ENCODE measurements at regions not wholly inside any gene's neighbourhood (a gene's known extent, or its start where the extent isn't known, plus 50 kb on each side); places are given as distances from the start of the nearest gene placed in this dataset.
"Not testable (repeated sequence)": the region's sequence is repeated elsewhere in the genome, so short reads cannot be mapped to it uniquely, and the experiment has no call there.

DNA sequence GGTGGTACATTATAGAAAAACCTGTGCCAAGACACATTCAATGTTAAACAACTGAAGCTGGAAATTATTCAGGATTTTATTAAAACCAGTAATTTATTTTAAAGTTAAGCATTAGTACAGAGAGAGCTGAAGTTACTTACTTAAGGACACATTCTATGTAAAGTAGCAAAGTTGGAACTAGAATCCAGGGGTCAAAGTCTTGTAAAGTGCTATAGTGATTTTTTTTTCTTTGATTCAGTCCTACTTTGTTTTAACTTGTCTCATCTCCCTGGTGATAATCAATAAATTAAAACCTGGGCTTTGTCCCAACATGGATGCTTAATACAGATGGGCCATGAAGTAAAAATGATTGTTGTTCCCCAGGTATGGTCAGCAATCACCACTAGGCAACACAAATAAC, 1271.8 kb upstream of the CHAC2 start:
- no peak for ATAC-seq (ENCODE audit: low FRiP score in 2 of 2)
- H3K4me3 ChIP-seq, result no peak overlapping the region
- H3K36me3 ChIP-seq, result no peaks in the 10 kb centered on the region
- no peaks in the 10 kb centered on the region for H3K9me3 ChIP-seq
- DNase-seq, result no peak
- H3K27ac ChIP-seq, result no peak overlapping the region
- no peaks in the 10 kb centered on the region for H3K27me3 ChIP-seq
- TF ChIP-seq POLR2A (IDR thresholded peaks at IDR 0.05) (no peak), EP300 (IDR thresholded peaks at IDR 0.05) (no peak), POLR2AphosphoS5 (IDR thresholded peaks at IDR 0.05) (no peak)
- TF ChIP-seq, protein P1, sequence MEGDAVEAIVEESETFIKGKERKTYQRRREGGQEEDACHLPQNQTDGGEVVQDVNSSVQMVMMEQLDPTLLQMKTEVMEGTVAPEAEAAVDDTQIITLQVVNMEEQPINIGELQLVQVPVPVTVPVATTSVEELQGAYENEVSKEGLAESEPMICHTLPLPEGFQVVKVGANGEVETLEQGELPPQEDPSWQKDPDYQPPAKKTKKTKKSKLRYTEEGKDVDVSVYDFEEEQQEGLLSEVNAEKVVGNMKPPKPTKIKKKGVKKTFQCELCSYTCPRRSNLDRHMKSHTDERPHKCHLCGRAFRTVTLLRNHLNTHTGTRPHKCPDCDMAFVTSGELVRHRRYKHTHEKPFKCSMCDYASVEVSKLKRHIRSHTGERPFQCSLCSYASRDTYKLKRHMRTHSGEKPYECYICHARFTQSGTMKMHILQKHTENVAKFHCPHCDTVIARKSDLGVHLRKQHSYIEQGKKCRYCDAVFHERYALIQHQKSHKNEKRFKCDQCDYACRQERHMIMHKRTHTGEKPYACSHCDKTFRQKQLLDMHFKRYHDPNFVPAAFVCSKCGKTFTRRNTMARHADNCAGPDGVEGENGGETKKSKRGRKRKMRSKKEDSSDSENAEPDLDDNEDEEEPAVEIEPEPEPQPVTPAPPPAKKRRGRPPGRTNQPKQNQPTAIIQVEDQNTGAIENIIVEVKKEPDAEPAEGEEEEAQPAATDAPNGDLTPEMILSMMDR (IDR thresholded peaks at IDR 0.05), result no peak
- H3K4me1 ChIP-seq, result no peaks in the 10 kb centered on the region

GRCh38 chr2:52477166-52477565, 1290.4 kb upstream of the CHAC2 start:
- no peaks in the 10 kb centered on the region for H3K36me3 ChIP-seq
- ATAC-seq (ENCODE audit: low FRiP score in 2 of 2) (no peak), DNase-seq (no peak)
- H3K27me3 ChIP-seq, result no peaks in the 10 kb centered on the region
- TF ChIP-seq EP300 (IDR thresholded peaks at IDR 0.05), result no peak
- no peak for TF ChIP-seq POLR2A (IDR thresholded peaks at IDR 0.05)
- TF ChIP-seq, protein P1 (IDR thresholded peaks at IDR 0.05), result no peak
- no peak for TF ChIP-seq POLR2AphosphoS5 (IDR thresholded peaks at IDR 0.05)
- H3K27ac ChIP-seq, result no peak overlapping the region
- H3K4me3 ChIP-seq, result no peak overlapping the region
- H3K9me3 ChIP-seq, result no peaks in the 10 kb centered on the region
- no peaks in the 10 kb centered on the region for H3K4me1 ChIP-seq
- WGBS, 2 donors, result 68 to 82% methylated on average over 1 of the region's 1 CpG

- no peak for ATAC-seq (ENCODE audit: low FRiP score in 2 of 2)
- WGBS, 2 donors, result 72 to 75% methylated on average over 1 of the region's 1 CpG
- no peak overlapping the region for H3K27ac ChIP-seq
These were observed 1292.0 kb upstream of the CHAC2 start for GRCh38 chr2:52475590-52475989.

DNA sequence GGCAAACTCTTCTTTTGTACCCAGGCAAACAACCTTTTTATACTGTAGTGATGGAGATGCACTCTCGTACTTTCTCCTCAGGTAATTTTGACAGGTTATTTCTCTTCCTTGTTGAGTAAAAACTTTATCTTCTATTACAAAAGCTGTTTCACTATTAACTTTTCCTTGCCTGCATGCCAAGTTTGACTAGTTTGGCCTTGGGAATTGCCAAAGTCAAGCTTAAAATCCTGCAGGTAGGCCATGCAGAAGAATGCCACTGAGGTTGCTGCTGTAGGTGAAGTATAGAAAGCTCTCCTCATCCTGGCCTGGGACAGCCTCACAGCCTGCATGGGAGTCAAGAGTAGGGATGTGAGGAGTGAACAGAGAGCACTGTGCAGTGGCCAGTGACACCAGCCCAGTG, 1293.5 kb upstream of the CHAC2 start:
- Histone ChIP-seq H3K27me3 (no peaks in the 10 kb centered on the region), H3K27ac (no peak overlapping the region), H3K36me3 (no peaks in the 10 kb centered on the region), H3K9me3 (no peaks in the 10 kb centered on the region), H3K4me3 (no peak overlapping the region), H3K4me1 (no peaks in the 10 kb centered on the region)
- ATAC-seq (ENCODE audit: low FRiP score in 2 of 2), result no peak
- DNase-seq, result no peak
- 75 to 85% methylated on average over 1 of the region's 1 CpG for WGBS, 2 donors
- TF ChIP-seq EP300 (IDR thresholded peaks at IDR 0.05), result no peak

More at GRCh38 chr2:52475590-52475989, 1292.0 kb upstream of the CHAC2 start:
- Histone ChIP-seq H3K9me3 (no peaks in the 10 kb centered on the region), H3K4me1 (no peaks in the 10 kb centered on the region), H3K36me3 (no peaks in the 10 kb centered on the region), H3K4me3 (no peak overlapping the region), H3K27me3 (no peaks in the 10 kb centered on the region)
- no peak for TF ChIP-seq EP300 (IDR thresholded peaks at IDR 0.05)
- TF ChIP-seq, protein P1 (IDR thresholded peaks at IDR 0.05), result no peak
- TF ChIP-seq POLR2AphosphoS5 (IDR thresholded peaks at IDR 0.05), result no peak
- TF ChIP-seq POLR2A (IDR thresholded peaks at IDR 0.05), result no peak
- no peak for DNase-seq

DNA sequence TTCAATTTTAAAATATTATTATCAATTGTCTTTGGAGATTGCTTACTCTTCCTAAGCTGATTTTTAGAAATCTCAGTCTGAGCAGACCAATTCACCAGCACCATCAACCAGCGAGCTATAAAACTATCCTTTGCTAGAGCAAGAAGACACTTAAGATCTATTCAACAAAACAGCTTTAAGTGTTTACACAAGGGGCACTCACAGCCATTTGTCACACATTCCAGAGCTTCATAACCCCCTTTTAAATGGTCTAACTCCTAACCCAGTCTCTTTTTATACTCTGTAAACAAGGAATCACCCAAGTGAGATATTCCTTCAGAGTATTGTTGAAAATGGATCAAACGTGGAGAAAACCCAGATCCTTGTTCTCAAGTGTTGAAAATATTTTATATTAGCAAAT, 1294.1 kb upstream of the CHAC2 start:
- no peak for TF ChIP-seq EP300 (IDR thresholded peaks at IDR 0.05)
- no peaks in the 10 kb centered on the region for H3K27me3 ChIP-seq
- ATAC-seq (ENCODE audit: low FRiP score in 2 of 2) (no peak), DNase-seq (no peak)
- H3K4me1 ChIP-seq, result no peaks in the 10 kb centered on the region
- 42 to 51% methylated on average over 2 of the region's 2 CpGs for WGBS, 2 donors
- no peak overlapping the region for H3K27ac ChIP-seq
- no peak overlapping the region for H3K4me3 ChIP-seq
- H3K36me3 ChIP-seq, result no peaks in the 10 kb centered on the region
- no peaks in the 10 kb centered on the region for H3K9me3 ChIP-seq

DNA sequence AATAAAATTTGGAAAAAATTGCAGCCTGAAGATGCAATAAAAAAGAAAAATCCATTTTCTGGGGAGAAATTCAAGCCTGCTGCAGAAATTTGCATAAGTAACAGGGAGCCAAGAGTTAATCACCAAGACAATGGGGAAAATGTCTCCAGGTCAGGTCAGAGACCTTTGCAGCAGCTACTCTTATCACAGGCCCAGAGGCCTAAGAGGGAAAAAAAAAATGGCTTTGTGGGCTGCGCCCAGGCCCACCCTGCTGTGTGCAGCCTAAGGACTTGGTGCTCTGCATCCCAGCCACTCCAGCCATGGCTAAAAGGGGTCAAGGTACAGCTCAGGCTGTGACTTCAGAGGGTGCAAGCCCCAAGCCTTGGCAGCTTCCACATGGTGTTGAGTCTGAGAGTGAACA, 1297.1 kb upstream of the CHAC2 start:
- not testable (repeated sequence) for H3K27me3 ChIP-seq; DNase-seq; ATAC-seq (ENCODE audit: low FRiP score in 2 of 2); H3K4me1 ChIP-seq; H3K9me3 ChIP-seq; H3K36me3 ChIP-seq; H3K27ac ChIP-seq; H3K4me3 ChIP-seq
- WGBS, 2 donors, result 75 to 100% methylated on average over 1 of the region's 1 CpG
